Stomach (tissue), 8 donors: ENCODE measurements at regions not wholly inside any gene's neighbourhood (a gene's known extent, or its start where the extent isn't known, plus 50 kb on each side); places are given as distances from the start of the nearest gene placed in this dataset.
"Not testable (repeated sequence)": the region's sequence is repeated elsewhere in the genome, so short reads cannot be mapped to it uniquely, and the experiment has no call there.

Experiments
- DNase-seq, 2 donors: peaks; one replicate each; pipeline versions ENCODE4 v3.0.0 to v3.0.0-alpha.2; 2013 to 2019
- H3K27ac ChIP-seq, 5 donors: fragments of 200-600 bp in 4 of 5; sonication (generic) in 4 of 5; one replicate each; pipeline ENCODE4 v1.5.1; 2013 to 2019; ENCODE audit warnings: mild to moderate bottlenecking in 1 of 5, moderate library complexity in 1 of 5
- H3K27me3 ChIP-seq, 3 donors: fragments of 200-600 bp; sonication (generic); one replicate each; pipeline ENCODE4 v1.5.1; 2017 to 2019; ENCODE audit warnings: mixed run types in 1 of 3
- H3K36me3 ChIP-seq, 4 donors: fragments of 200-600 bp; sonication (generic); 1 replicate in 3 of 4; 2 replicates in 1 of 4; pipeline ENCODE4 v1.5.1; 2016 to 2019
- H3K4me1 ChIP-seq, 4 donors: fragments of 200-600 bp; sonication (generic); one replicate each; pipeline ENCODE4 v1.5.1; 2016 to 2019
- H3K4me3 ChIP-seq, 4 donors: fragments of 200-600 bp; sonication (generic) in 3 of 4; one replicate each; pipeline ENCODE4 v1.5.1; 2016 to 2019; ENCODE audit warnings: mild to moderate bottlenecking in 1 of 4
- H3K9me3 ChIP-seq, 4 donors: fragments of 200-600 bp; sonication (generic); one replicate each; pipeline ENCODE4 v1.5.1; 2016 to 2019
- EP300 ChIP-seq: sonication (generic); formaldehyde crosslinking; IDR thresholded peaks from one replicate; pipeline ENCODE4 v1.6.1; 2017; ENCODE audit warnings: antibody characterized with exemption
- POLR2A ChIP-seq, 4 donors: fragments of 450-650 bp; IDR thresholded peaks; one replicate each; pipeline ENCODE4 v1.6.1; 2016; ENCODE audit warnings: antibody characterized with exemption in 4 of 4, control low read depth in 2 of 4, mild to moderate bottlenecking in 1 of 4, moderate library complexity in 1 of 4
- POLR2AphosphoS5 ChIP-seq, 3 donors: sonication (generic); formaldehyde crosslinking; IDR thresholded peaks; one replicate each; pipeline ENCODE4 v1.6.1; 2016; ENCODE audit warnings: antibody characterized with exemption in 3 of 3
- WGBS, 5 donors: extraction: QIAGEN DNeasy Blood & Tissue Kit in 3 of 5; methylation state at CpG; one replicate each; pipeline versions ENCODE4 v1.1.5 to v1.1.7; 2013 to 2018; 5-methylcytosine and 5-hydroxymethylcytosine counted together
- intact Hi-C: fragments of 100-400 bp; cut with DNase I; formaldehyde crosslinking; loops from one replicate; pipeline ENCODE4 v1.15.1; 2023; ENCODE audit warnings: low total_unique reads
- TF ChIP-seq, protein P1 (sequence below), 7 experiments: fragments of 450-650 bp in 4 of 7; fragments of 200-600 bp in 3 of 7; sonication (generic) in 3 of 7; IDR thresholded peaks; one replicate each; pipeline ENCODE4 v1.5.1; 2016 to 2019; ENCODE audit warnings: antibody characterized with exemption in 7 of 7, control low read depth in 2 of 7, mild to moderate bottlenecking in 1 of 7
- donor health status: healthy with polysubstance abuse.
- donor health status: Bipolar disorder and iron deficiency.
- donor health status: healthy.

DNA sequence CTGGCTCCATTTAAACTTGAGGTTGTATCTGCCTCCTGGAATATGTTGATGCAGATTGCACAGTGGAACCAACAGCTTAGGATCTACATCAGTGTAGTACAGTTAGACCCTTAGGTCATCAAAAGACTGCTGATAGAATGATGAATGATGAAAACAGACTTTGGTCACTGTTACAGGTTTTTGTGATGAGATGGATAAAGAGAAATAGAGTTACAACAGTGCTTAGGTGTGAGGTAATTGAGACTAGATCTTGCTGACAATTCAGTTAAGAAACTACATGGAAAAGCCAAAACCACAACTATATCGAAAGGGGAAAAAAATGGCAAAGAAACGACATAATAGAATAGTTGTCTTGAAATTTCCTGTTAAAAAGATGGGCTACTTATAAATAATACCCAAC lies 145.7 kb upstream of the LMNTD1 start:
- Histone ChIP-seq H3K36me3 (no peaks in the 10 kb centered on the region), H3K4me1 (no peaks in the 10 kb centered on the region), H3K9me3 (peaks cover 0 to 6% (median 2%) of the 10 kb centered on the region in 4 donors), H3K27me3 (no peaks in the 10 kb centered on the region), H3K27ac (no peak overlapping the region), H3K4me3 (no peak overlapping the region)
- intact Hi-C loops = no loop called here
- no peak for TF ChIP-seq POLR2AphosphoS5 (IDR thresholded peaks at IDR 0.05)
- no peak for TF ChIP-seq EP300
- no peak for TF ChIP-seq POLR2A (IDR thresholded peaks at IDR 0.05)
- no peak for DNase-seq
- WGBS, 5 donors = 66 to 89% (median 77%) methylated on average over 2 of the region's 2 CpGs

DNA sequence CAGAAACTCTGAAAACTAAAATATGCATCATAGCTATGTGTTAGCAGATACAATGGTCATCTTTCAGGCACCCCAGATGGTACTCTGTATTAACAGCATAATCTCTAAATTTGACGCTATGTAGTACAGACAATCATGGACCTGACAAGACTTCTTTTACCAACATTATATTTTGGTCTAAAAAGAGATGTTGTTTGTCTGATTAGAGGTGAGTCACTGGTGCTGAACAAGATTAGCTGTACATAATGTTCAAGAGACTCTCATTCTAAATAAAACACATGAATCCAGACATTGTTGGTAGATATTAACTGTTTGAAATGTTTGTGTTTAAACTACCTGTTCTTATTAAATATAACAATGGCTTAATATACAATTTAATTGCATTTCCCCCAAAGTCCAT lies 146.4 kb upstream of the LMNTD1 start:
- intact Hi-C loops = no loop called here
- Histone ChIP-seq H3K27me3 (no peaks in the 10 kb centered on the region), H3K4me3 (no peak overlapping the region), H3K9me3 (peaks cover 0 to 6% (median 2%) of the 10 kb centered on the region in 4 donors), H3K4me1 (no peaks in the 10 kb centered on the region), H3K36me3 (no peaks in the 10 kb centered on the region), H3K27ac (no peak overlapping the region)
- no peak for TF ChIP-seq POLR2A (IDR thresholded peaks at IDR 0.05)
- TF ChIP-seq, protein P1, sequence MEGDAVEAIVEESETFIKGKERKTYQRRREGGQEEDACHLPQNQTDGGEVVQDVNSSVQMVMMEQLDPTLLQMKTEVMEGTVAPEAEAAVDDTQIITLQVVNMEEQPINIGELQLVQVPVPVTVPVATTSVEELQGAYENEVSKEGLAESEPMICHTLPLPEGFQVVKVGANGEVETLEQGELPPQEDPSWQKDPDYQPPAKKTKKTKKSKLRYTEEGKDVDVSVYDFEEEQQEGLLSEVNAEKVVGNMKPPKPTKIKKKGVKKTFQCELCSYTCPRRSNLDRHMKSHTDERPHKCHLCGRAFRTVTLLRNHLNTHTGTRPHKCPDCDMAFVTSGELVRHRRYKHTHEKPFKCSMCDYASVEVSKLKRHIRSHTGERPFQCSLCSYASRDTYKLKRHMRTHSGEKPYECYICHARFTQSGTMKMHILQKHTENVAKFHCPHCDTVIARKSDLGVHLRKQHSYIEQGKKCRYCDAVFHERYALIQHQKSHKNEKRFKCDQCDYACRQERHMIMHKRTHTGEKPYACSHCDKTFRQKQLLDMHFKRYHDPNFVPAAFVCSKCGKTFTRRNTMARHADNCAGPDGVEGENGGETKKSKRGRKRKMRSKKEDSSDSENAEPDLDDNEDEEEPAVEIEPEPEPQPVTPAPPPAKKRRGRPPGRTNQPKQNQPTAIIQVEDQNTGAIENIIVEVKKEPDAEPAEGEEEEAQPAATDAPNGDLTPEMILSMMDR (IDR thresholded peaks at IDR 0.05) = no peak
- no peak for TF ChIP-seq EP300
- TF ChIP-seq POLR2AphosphoS5 (IDR thresholded peaks at IDR 0.05) = no peak
- WGBS, 5 donors = 84 to 100% (median 86%) methylated on average over 1 of the region's 1 CpG
- no peak for DNase-seq

DNA sequence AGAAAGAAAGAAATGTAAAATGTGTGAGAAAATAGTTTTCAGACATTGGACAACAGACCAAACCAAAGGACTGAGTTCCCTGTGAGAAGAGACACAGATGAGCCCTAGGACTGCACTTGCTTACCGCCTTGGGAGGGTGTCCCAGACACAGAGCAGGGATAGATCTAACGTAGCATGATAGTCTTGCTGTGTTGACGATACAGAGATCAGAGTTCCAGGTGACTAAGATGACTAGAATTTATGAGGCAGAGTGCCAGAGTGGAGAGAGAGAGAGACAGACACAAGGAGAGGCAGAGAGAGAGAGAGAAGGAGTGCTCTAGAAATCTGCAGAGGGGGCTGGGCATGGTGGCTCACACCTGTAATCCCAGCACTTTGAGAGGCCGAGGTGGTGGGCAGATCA lies 148.2 kb upstream of the LMNTD1 start:
- WGBS, 5 donors = 67 to 78% (median 74%) methylated on average over 4 of the region's 4 CpGs
- no peak for DNase-seq

DNA sequence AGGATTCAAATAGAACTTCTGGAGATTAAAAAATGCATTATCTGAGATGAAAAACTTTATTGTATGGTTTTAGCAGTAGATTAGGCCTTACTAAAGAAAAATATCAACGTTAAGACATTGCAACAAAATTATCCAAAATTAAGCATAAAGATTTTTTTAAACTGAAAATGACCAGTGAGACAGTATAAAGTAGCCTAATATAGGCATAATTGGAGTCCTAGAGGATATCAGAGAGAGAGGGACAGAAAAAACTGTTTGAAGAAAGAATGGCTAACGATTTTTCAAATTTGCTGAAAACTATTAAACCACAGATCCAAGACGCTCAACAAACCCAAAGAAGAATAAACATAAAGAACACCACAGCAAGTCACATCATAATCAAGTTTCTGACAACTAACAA lies 149.5 kb upstream of the LMNTD1 start:
- WGBS, 5 donors = 71 to 82% (median 78%) methylated on average over 3 of the region's 3 CpGs
- Histone ChIP-seq H3K9me3 (peaks cover 0 to 11% (median 3%) of the 10 kb centered on the region in 4 donors), H3K36me3 (no peaks in the 10 kb centered on the region), H3K27ac (no peak overlapping the region), H3K4me3 (no peak overlapping the region), H3K27me3 (no peaks in the 10 kb centered on the region), H3K4me1 (no peaks in the 10 kb centered on the region)
- DNase-seq = no peak
- intact Hi-C loops = no loop called here
- TF ChIP-seq POLR2A (IDR thresholded peaks at IDR 0.05) (no peak), EP300 (no peak), POLR2AphosphoS5 (IDR thresholded peaks at IDR 0.05) (no peak)
- TF ChIP-seq, protein P1 (IDR thresholded peaks at IDR 0.05) = no peak

More for the DNA sequence above, 148.2 kb upstream of the LMNTD1 start:
- TF ChIP-seq EP300 (no peak), POLR2A (IDR thresholded peaks at IDR 0.05) (no peak)
- TF ChIP-seq, protein P1 (IDR thresholded peaks at IDR 0.05) = no peak
- H3K4me3 ChIP-seq = no peak overlapping the region
- H3K4me1 ChIP-seq = no peaks in the 10 kb centered on the region
- peaks cover 0 to 4% (median 1%) of the 10 kb centered on the region in 4 donors for H3K9me3 ChIP-seq
- H3K36me3 ChIP-seq = no peaks in the 10 kb centered on the region
- intact Hi-C loops = no loop called here
- H3K27ac ChIP-seq = no peak overlapping the region
- H3K27me3 ChIP-seq = no peaks in the 10 kb centered on the region

DNA sequence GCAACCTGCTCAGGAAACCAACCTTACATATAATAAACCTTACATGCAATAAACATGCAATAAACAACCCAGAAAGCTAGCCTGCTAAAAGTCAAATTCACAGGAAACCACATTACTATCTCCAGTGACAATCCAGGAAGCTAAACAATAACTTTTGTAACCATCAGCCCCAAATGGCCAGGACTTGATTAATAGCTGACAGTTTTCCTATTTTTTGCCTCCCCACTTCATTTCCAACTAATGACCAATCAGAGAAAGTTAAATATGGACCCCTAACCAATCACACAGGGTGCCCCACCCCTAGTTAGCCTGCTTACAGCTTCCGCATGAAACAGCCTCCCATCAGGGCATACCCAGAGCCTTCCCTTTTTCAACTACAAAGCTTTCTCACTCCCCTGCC lies 152.2 kb upstream of the LMNTD1 start:
- Histone ChIP-seq H3K27ac (no peak overlapping the region), H3K36me3 (no peaks in the 10 kb centered on the region), H3K9me3 (peaks cover 0 to 14% (median 4%) of the 10 kb centered on the region in 4 donors), H3K4me3 (no peak overlapping the region), H3K4me1 (no peaks in the 10 kb centered on the region), H3K27me3 (no peaks in the 10 kb centered on the region)
- DNase-seq = no peak
- intact Hi-C loops = no loop called here
- TF ChIP-seq POLR2A (IDR thresholded peaks at IDR 0.05) (no peak), POLR2AphosphoS5 (IDR thresholded peaks at IDR 0.05) (no peak), EP300 (no peak)
- TF ChIP-seq, protein P1 (IDR thresholded peaks at IDR 0.05) = no peak
- WGBS, 5 donors = 0% methylated on average over 1 of the region's 1 CpG; no CpG with 5 or more reads in 2 of the 5 donors

DNA sequence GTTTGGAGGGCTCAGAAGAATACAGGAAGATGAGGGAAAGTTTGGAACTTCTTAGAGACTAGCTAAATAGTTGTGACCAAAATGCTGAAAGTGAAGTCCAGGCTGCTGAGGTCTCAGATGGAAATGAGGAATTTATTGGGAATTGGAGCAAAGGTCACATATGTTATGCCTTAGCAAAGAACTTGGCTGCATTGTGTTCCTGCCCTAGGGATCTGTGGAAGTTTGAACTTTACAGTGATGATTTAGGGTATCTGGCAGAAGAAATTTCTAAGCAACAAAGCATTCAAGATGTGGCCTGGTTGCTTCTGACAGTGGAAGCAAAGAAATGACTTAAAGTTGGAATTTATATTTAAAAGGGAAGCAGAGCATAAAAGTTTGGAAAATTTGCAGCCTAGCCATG lies 153.6 kb upstream of the LMNTD1 start:
- H3K27ac ChIP-seq, H3K4me3 ChIP-seq, DNase-seq, H3K27me3 ChIP-seq, H3K36me3 ChIP-seq, H3K4me1 ChIP-seq, intact Hi-C loops: not testable (repeated sequence)
- H3K9me3 ChIP-seq = peaks cover 0 to 16% (median 7%) of the 10 kb centered on the region in 4 donors
